T-cell (primary cell): ENCODE measurements at regions not wholly inside any gene's neighbourhood (a gene's known extent, or its start where the extent isn't known, plus 50 kb on each side); places are given as distances from the start of the nearest gene placed in this dataset.
"Not testable (repeated sequence)": the region's sequence is repeated elsewhere in the genome, so short reads cannot be mapped to it uniquely, and the experiment has no call there.

Source experiments
- ATAC-seq, 4 experiments: fragments of 200-7000 bp in 3 of 4; fragments of 150-1000 bp in 1 of 4; cut with Tn5 transposase; replicated peaks in 1 of 4; 1 replicate in 3 of 4; 2 replicates in 1 of 4; pipeline ENCODE4 v1.10.0; 2021; ENCODE audit warnings: moderate library complexity in 3 of 4, mild to moderate bottlenecking in 2 of 4, moderate number of reproducible peaks in 1 of 4
- CTCF ChIA-PET, 2 donors: fragments of 300-600 bp; sonication (Branson Sonifier 250); formaldehyde crosslinking; loops; one replicate each; lab custom pipeline; 2022; ENCODE audit warnings: antibody characterized with exemption in 2 of 2; lab: Charles Lee
- POLR2A ChIA-PET, 2 donors: fragments of 300-600 bp; sonication (Branson Sonifier 250); formaldehyde crosslinking; loops; one replicate each; lab custom pipeline; 2022; ENCODE audit warnings: antibody characterized with exemption in 2 of 2; lab: Charles Lee
- DNase-seq, 35 experiments: peaks; one replicate each; pipeline versions ENCODE4 v3.0.0 to v3.0.0-alpha.2; 2013 to 2023
- H3K27ac ChIP-seq: one replicate; pipeline ENCODE4 v1.5.1; 2013; ENCODE audit warnings: low read length
- H3K27me3 ChIP-seq, 2 experiments: replicated peaks in 1 of 2; 1 replicate in 1 of 2; 2 replicates in 1 of 2; pipeline versions ENCODE4 v1.6.1 to v1.7.0; 2013; ENCODE audit warnings: low read length in 1 of 2, mixed read lengths in 1 of 2; ENCODE audit not compliant: control insufficient read depth in 2 of 2, insufficient read depth in 2 of 2; ENCODE audit errors: extremely low read depth in 1 of 2
- H3K36me3 ChIP-seq, 2 donors: 1 replicate in 1 of 2; 2 replicates in 1 of 2; pipeline versions ENCODE4 v1.6.1 to v1.7.0; 2013; ENCODE audit warnings: low read length in 1 of 2; ENCODE audit not compliant: control insufficient read depth in 2 of 2, insufficient read depth in 1 of 2; ENCODE audit errors: extremely low read depth in 1 of 2
- H3K4me1 ChIP-seq, 2 experiments: 1 replicate in 1 of 2; 2 replicates in 1 of 2; pipeline versions ENCODE4 v1.6.1 to v1.7.0; 2013; ENCODE audit warnings: low read length in 2 of 2, mixed read lengths in 1 of 2; ENCODE audit not compliant: insufficient read depth in 2 of 2, control insufficient read depth in 1 of 2; ENCODE audit errors: extremely low read depth in 1 of 2
- H3K4me3 ChIP-seq, 2 donors: 1 replicate in 1 of 2; 2 replicates in 1 of 2; pipeline versions ENCODE4 v1.5.1 to v1.7.0; 2013; ENCODE audit warnings: mild to moderate bottlenecking in 2 of 2, low read length in 1 of 2, moderate library complexity in 1 of 2; ENCODE audit not compliant: control insufficient read depth in 1 of 2; ENCODE audit errors: extremely low read depth in 1 of 2
- H3K9me3 ChIP-seq: 2 replicates; pipeline ENCODE4 v1.7.0; 2013
- H3K27ac Mint-ChIP-seq, 2 donors: one replicate each; pipeline ENCODE4 v1.8.0; 2020 to 2021; ENCODE audit warnings: mild to moderate bottlenecking in 2 of 2, mixed read lengths in 2 of 2
- H3K27me3 Mint-ChIP-seq, 2 donors: one replicate each; pipeline ENCODE4 v1.8.0; 2021 to 2022; ENCODE audit warnings: mixed read lengths in 2 of 2
- H3K36me3 Mint-ChIP-seq: one replicate; pipeline ENCODE4 v1.8.0; 2021; ENCODE audit warnings: mixed read lengths
- H3K4me1 Mint-ChIP-seq, 3 donors: one replicate each; pipeline ENCODE4 v1.8.0; 2020 to 2022; ENCODE audit warnings: mixed read lengths in 3 of 3, mild to moderate bottlenecking in 1 of 3
- H3K4me3 Mint-ChIP-seq, 3 donors: one replicate each; pipeline ENCODE4 v1.8.0; 2020 to 2022; ENCODE audit warnings: mild to moderate bottlenecking in 3 of 3, mixed read lengths in 3 of 3, moderate library complexity in 3 of 3
- H3K9me3 Mint-ChIP-seq, 3 donors: one replicate each; pipeline ENCODE4 v1.8.0; 2020 to 2022; ENCODE audit warnings: mixed read lengths in 3 of 3
- WGBS: methylation state at CpG from one replicate; pipeline ENCODE4 v1.1.5; 2013; ENCODE audit warnings: missing lambda C conversion rate; ENCODE audit not compliant: insufficient coverage; 5-methylcytosine and 5-hydroxymethylcytosine counted together

GRCh38 chr13:67508275-67508674, 278.1 kb upstream of the PCDH9 start:
- CTCF ChIA-PET, H3K27me3 ChIP-seq, H3K36me3 Mint-ChIP-seq, ATAC-seq, H3K27me3 Mint-ChIP-seq, DNase-seq, H3K36me3 ChIP-seq, H3K4me1 ChIP-seq, H3K4me3 ChIP-seq, H3K9me3 Mint-ChIP-seq, H3K4me1 Mint-ChIP-seq, H3K27ac ChIP-seq, H3K4me3 Mint-ChIP-seq, POLR2A ChIA-PET, H3K9me3 ChIP-seq, H3K27ac Mint-ChIP-seq: not testable (repeated sequence)
- WGBS, result no CpG with 5 or more reads among the region's 1 CpG

- H3K4me1 ChIP-seq, result no peaks in the 10 kb centered on the region
- no peak overlapping the region for H3K4me3 Mint-ChIP-seq
- H3K4me3 ChIP-seq, result no peak overlapping the region
- no peaks in the 10 kb centered on the region for H3K27me3 Mint-ChIP-seq
- CTCF ChIA-PET, result no interaction called here
- H3K27ac ChIP-seq, result no peak overlapping the region
- H3K36me3 Mint-ChIP-seq, result no peaks in the 10 kb centered on the region
- H3K36me3 ChIP-seq, result no peaks in the 10 kb centered on the region
- no peaks in the 10 kb centered on the region for H3K27me3 ChIP-seq
- POLR2A ChIA-PET, result no interaction called here
- ATAC-seq (no peak), DNase-seq (no peak)
- peaks cover 3 to 13% (median 13%) of the 10 kb centered on the region in 3 donors for H3K9me3 Mint-ChIP-seq
- H3K9me3 ChIP-seq, result no peaks in the 10 kb centered on the region
- no peaks in the 10 kb centered on the region for H3K4me1 Mint-ChIP-seq
- H3K27ac Mint-ChIP-seq, result no peak overlapping the region
Observed at GRCh38 chr13:67506407-67506806, 276.3 kb upstream of the PCDH9 start.

- H3K27ac Mint-ChIP-seq, result no peak overlapping the region
- ChIA-PET POLR2A (no interaction called here), CTCF (no interaction called here)
- H3K9me3 ChIP-seq, result no peaks in the 10 kb centered on the region
- H3K4me1 Mint-ChIP-seq, result no peaks in the 10 kb centered on the region
- peaks cover 5 to 21% (median 13%) of the 10 kb centered on the region in 3 donors for H3K9me3 Mint-ChIP-seq
- no peaks in the 10 kb centered on the region for H3K36me3 ChIP-seq
- no peak overlapping the region for H3K27ac ChIP-seq
- H3K27me3 Mint-ChIP-seq, result no peaks in the 10 kb centered on the region
- no peaks in the 10 kb centered on the region for H3K27me3 ChIP-seq
- H3K4me1 ChIP-seq, result no peaks in the 10 kb centered on the region
- H3K4me3 ChIP-seq, result no peak overlapping the region
- DNase-seq (no peak), ATAC-seq (no peak)
- no peaks in the 10 kb centered on the region for H3K36me3 Mint-ChIP-seq
- no peak overlapping the region for H3K4me3 Mint-ChIP-seq
Observed at GRCh38 chr13:67505376-67505775, 275.2 kb upstream of the PCDH9 start.

- Mint-ChIP-seq H3K9me3 (peaks cover 10 to 34% (median 21%) of the 10 kb centered on the region in 3 donors), H3K27me3 (no peaks in the 10 kb centered on the region)
Observed at GRCh38 chr13:67498948-67499347, 268.8 kb upstream of the PCDH9 start.

GRCh38 chr13:67493835-67494234, 263.7 kb upstream of the PCDH9 start:
- Mint-ChIP-seq H3K36me3 (no peaks in the 10 kb centered on the region), H3K9me3 (peaks cover 0 to 14% (median 13%) of the 10 kb centered on the region in 3 donors), H3K27me3 (no peaks in the 10 kb centered on the region), H3K27ac (no peak overlapping the region), H3K4me1 (no peaks in the 10 kb centered on the region), H3K4me3 (no peak overlapping the region)
- no peaks in the 10 kb centered on the region for H3K4me1 ChIP-seq
- ChIA-PET CTCF (no interaction called here), POLR2A (no interaction called here)
- H3K9me3 ChIP-seq, result no peaks in the 10 kb centered on the region
- no peaks in the 10 kb centered on the region for H3K36me3 ChIP-seq
- no CpG with 5 or more reads among the region's 1 CpG for WGBS
- no peak overlapping the region for H3K27ac ChIP-seq
- no peak overlapping the region for H3K4me3 ChIP-seq
- no peaks in the 10 kb centered on the region for H3K27me3 ChIP-seq
- DNase-seq (no peak), ATAC-seq (no peak)

More at GRCh38 chr13:67498948-67499347, 268.8 kb upstream of the PCDH9 start:
- ChIA-PET CTCF (no interaction called here), POLR2A (interaction anchor here in 1 of 2 donors (0.6 kb wide), 1 partner anchor 1713 kb away, joined by 6 read pairs; no protein-coding TSS in a partner anchor)
- no peak for DNase-seq
- Mint-ChIP-seq H3K4me3 (no peak overlapping the region), H3K27ac (no peak overlapping the region), H3K4me1 (no peaks in the 10 kb centered on the region), H3K36me3 (no peaks in the 10 kb centered on the region)
- no peaks in the 10 kb centered on the region for H3K9me3 ChIP-seq
- no peaks in the 10 kb centered on the region for H3K27me3 ChIP-seq
- no peaks in the 10 kb centered on the region for H3K36me3 ChIP-seq
- no peak for ATAC-seq
- WGBS, result no CpG with 5 or more reads among the region's 3 CpGs
- no peaks in the 10 kb centered on the region for H3K4me1 ChIP-seq
- no peak overlapping the region for H3K27ac ChIP-seq
- no peak overlapping the region for H3K4me3 ChIP-seq

- H3K27ac Mint-ChIP-seq, result no peak overlapping the region
- Histone ChIP-seq H3K4me3 (no peak overlapping the region), H3K9me3 (no peaks in the 10 kb centered on the region), H3K36me3 (no peaks in the 10 kb centered on the region), H3K4me1 (no peaks in the 10 kb centered on the region), H3K27ac (no peak overlapping the region), H3K27me3 (no peaks in the 10 kb centered on the region)
- WGBS, result 57% methylated on average over 1 of the region's 2 CpGs
- CTCF ChIA-PET, result no interaction called here
- peaks cover 3 to 9% (median 7%) of the 10 kb centered on the region in 3 donors for H3K9me3 Mint-ChIP-seq
- H3K27me3 Mint-ChIP-seq, result no peaks in the 10 kb centered on the region
- DNase-seq (no peak), ATAC-seq (no peak)
- POLR2A ChIA-PET, result no interaction called here
- no peaks in the 10 kb centered on the region for H3K36me3 Mint-ChIP-seq
- no peaks in the 10 kb centered on the region for H3K4me1 Mint-ChIP-seq
- no peak overlapping the region for H3K4me3 Mint-ChIP-seq
Observed at GRCh38 chr13:67489016-67489415, 258.9 kb upstream of the PCDH9 start.

- Mint-ChIP-seq H3K36me3 (no peaks in the 10 kb centered on the region), H3K4me1 (no peaks in the 10 kb centered on the region), H3K27me3 (no peaks in the 10 kb centered on the region), H3K9me3 (peaks cover 6 to 19% (median 7%) of the 10 kb centered on the region in 3 donors), H3K27ac (no peak overlapping the region), H3K4me3 (no peak overlapping the region)
- POLR2A ChIA-PET, result no interaction called here
- H3K27me3 ChIP-seq, result no peaks in the 10 kb centered on the region
- no peaks in the 10 kb centered on the region for H3K36me3 ChIP-seq
- H3K9me3 ChIP-seq, result no peaks in the 10 kb centered on the region
- no peak overlapping the region for H3K27ac ChIP-seq
- DNase-seq (no peak), ATAC-seq (no peak)
- WGBS, result no CpG with 5 or more reads among the region's 1 CpG
- H3K4me1 ChIP-seq, result no peaks in the 10 kb centered on the region
- CTCF ChIA-PET, result no interaction called here
- H3K4me3 ChIP-seq, result no peak overlapping the region
Observed at GRCh38 chr13:67481445-67481844, 251.3 kb upstream of the PCDH9 start.
